Left hindlimb (tissue), 1 donor: ENCODE measurements at regions not wholly inside any gene's neighbourhood (a gene's known extent, or its start where the extent isn't known, plus 50 kb on each side); places are given as distances from the start of the nearest gene placed in this dataset.
A peak's percentile ranks its signal among the peaks of the same experiment; 100 is the strongest.
"Not testable (repeated sequence)": the region's sequence is repeated elsewhere in the genome, so short reads cannot be mapped to it uniquely, and the experiment has no call there.

Experiments
- DNase-seq: peaks from one replicate; pipeline ENCODE4 v3.0.0-alpha.2; 2018

- no peak for DNase-seq
Measured at GRCh38 chr1:245019910-245020486, 134.8 kb upstream of the KIF26B start.

GRCh38 chr1:245016700-245017099, 138.1 kb upstream of the KIF26B start:
- no peak for DNase-seq

- no peak for DNase-seq
Measured at GRCh38 chr1:245015031-245015430, 139.8 kb upstream of the KIF26B start.

- no peak for DNase-seq
Measured at GRCh38 chr1:245014247-245015029, 140.3 kb upstream of the KIF26B start.

DNA sequence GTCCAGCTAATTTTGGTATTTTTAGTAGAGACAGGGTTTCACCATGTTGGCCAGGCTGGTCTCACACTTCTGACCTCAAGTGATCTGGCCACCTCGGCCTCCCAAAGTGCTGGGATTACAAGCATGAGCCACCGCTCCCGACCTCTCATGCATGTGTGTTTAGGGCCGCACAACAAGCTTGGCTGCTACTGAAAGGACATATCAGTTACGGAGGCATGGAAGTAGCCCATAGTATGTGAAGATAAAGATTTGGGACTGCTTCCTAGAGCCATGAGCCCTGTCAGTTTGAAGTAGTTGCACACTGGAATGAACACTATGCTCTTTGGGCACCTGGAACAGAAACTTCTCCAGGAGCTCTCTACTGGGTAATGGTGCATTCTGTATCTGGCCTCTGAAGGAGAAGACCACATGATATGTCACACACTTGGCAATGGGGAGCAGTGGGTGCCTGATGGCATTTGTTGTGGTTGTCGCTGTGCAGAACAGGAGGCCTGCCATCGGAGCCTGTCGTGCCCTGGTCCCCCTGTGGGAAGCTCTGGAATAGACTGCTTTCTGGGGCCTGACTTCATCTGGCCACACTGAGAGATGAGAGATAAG, 144.7 kb upstream of the KIF26B start:
- no peak for DNase-seq

DNA sequence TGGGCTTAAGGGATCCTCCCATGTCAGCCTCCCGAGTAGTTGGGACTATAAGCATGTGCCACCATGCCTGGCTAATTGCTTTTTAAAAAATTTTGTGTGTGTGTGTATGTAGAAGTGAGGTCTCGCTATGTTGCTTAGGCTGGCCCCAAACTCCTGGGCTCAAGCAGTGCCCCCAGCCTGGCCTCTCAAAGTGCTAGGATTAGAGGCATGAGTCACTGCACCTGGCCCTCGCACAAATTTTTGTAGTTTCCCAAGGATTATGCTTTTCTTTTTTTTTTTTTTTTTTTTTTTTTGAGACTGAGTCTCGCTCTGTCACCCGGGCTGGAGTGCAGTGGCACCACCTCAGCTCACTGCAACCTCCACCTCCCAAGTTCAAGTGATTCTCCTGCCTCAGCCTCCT, 144.4 kb upstream of the HNRNPU start:
- no peak for DNase-seq

- no peak for DNase-seq
Measured at GRCh38 chr1:245007852-245008251, 143.5 kb upstream of the HNRNPU start.

DNA sequence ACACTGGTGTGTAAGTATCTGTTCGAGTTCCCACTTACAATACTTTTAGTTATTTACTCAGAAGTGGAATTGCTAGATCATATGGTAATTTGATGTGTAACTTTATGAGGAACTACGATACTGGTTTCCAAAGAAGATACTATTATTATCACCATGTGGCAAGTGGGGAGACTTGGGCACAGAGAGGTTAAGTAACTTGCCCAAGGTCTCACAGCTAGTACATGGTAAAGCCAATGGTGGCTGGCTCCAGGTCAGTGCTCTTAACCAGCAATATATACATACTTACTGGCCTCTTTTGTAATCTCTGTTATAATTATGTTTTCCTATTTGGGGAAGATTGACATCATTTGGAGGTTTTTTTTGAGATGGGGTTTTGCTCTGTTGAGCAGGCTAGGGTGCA, 138.9 kb upstream of the HNRNPU start:
- no peak for DNase-seq

DNA sequence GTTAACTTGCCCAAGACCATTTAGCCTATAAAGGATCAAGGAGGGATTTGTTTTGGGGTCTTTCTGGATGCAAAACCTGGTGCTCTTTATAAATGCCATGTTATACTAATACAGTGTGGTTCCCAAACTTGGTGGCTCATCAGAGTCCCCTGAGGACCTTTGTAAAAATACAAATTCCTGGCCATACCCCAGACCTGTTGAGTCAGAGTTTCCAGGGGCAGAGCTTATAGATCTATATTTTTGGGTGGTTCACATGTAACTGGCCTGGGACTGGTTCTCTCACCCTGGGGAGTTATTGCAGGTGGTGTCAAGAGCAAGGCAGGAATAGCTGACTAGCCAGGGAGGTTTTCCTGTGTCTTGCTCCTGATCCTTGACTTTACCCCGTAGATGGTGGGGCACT, 136.9 kb upstream of the HNRNPU start:
- DNase-seq = no peak

DNA sequence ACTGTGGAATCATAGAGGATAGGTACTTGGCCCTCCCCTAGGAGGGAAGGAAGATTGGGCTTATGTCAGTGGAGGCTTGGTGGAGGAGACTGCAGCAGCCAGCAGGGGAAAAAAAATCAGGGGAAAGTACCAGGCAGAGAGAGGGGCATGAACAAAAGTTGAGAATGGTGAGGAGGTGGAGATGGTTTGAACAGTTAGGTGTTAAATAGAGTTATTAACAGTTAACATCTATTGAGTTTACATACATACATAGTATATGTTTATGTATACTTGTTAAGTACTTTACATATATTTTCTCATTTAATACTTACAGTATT, 136.5 kb upstream of the HNRNPU start:
- DNase-seq = no peak

DNA sequence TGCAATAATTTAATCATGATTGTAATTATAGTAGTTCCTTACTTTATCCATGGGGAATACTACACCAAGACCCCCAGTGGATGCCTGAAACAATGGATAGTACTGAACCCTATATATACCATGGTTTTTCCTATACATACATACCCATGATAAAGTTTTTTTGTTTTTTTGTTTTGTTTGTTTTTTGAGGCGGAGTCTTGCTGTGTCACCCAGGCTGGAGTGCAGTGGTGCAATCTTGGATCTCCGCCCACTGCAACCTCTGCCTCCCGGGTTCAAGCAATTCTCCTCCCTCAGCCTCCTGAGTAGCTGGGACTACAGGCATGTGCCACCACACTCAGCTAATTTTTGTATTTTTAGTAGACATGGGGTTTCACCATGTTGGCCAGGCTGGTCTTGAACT, 135.3 kb upstream of the HNRNPU start:
- DNase-seq = not testable (repeated sequence)

GRCh38 chr1:244998717-244999346, 134.5 kb upstream of the HNRNPU start:
- no peak for DNase-seq

- DNase-seq = no peak
Measured at GRCh38 chr1:244995602-244996400, 131.5 kb upstream of the HNRNPU start.

DNA sequence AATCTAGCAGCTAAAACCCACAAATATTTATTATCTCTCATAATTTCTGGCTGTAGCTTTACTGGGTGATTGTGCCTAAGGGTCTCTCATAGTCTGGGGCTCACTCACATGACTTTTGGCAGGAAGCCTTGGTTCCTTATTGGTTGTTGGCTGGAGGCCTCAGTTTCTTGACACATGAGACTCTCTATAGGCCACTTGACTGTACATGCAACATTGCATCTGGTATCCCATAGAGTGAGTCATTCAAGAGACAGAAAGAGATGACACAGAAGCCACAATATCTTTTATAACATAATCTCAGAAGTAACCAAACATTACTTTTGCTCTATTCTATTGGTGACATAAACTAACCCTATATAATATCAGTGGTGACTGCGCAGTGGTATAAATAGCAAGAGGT, 128.5 kb upstream of the HNRNPU start:
- no peak for DNase-seq

- no peak for DNase-seq
Measured at GRCh38 chr1:244989813-244990212, 125.5 kb upstream of the HNRNPU start.

DNA sequence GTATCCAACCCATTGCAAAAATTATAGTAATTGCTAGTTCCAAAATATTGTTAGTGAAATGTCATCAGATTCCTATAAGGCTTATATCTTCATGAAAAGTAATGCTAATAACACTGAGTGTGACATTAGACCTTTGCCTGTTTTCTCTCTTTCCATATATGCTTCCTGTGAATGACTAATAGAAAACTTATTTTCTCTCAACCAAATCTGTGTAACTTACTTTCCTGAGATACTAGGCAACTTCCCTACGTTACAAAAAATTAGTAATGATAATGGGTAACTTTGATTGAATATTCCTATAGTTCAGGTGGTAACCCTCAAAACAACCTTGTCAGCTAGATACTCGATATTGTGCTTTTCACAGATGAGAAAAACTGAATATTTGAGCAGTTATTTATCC, 124.2 kb upstream of the HNRNPU start:
- no peak for DNase-seq

GRCh38 chr1:244980605-244981004, 116.3 kb upstream of the HNRNPU start:
- DNase-seq = no peak

- DNase-seq = no peak
Measured at GRCh38 chr1:244974550-244974949, 110.2 kb upstream of the HNRNPU start.

GRCh38 chr1:244974106-244974505, 109.8 kb upstream of the HNRNPU start:
- DNase-seq = no peak

GRCh38 chr1:244971552-244972216, 107.3 kb upstream of the HNRNPU start:
- DNase-seq = no peak

- DNase-seq = peak; percentile 98
Measured at GRCh38 chr1:244970744-244971551, 106.6 kb upstream of the HNRNPU start.

DNA sequence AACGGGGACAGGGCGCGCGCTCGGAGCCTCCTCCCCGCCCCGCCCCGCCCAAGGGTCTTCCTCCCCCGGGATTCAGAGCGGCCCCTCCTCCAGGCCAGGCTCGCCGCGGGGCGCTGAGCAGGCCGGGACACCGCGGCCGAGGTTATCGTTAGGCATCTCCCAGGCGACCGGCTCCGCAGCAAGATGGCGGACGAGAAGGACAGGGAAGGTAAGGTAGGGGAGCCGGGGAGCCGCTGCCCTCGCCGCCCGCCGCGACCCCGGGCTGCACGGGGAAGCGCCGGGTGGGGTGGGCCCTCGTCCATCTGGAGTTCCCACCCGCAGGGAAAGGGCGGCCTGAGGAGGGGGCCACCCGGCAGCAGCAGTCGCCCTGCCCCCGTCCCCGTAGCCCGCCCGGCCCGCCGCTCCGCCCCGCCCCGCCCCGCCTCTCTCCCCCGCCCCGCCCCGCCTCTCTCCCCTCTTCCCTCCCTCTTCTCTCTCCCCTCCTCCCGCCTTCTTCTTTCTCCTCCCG, 105.9 kb upstream of the HNRNPU start:
- DNase-seq = no peak
